ENCODE measurements at regions not wholly inside any gene's neighbourhood (a gene's known extent, or its start where the extent isn't known, plus 50 kb on each side); places are given as distances from the start of the nearest gene placed in this dataset.

DNA sequence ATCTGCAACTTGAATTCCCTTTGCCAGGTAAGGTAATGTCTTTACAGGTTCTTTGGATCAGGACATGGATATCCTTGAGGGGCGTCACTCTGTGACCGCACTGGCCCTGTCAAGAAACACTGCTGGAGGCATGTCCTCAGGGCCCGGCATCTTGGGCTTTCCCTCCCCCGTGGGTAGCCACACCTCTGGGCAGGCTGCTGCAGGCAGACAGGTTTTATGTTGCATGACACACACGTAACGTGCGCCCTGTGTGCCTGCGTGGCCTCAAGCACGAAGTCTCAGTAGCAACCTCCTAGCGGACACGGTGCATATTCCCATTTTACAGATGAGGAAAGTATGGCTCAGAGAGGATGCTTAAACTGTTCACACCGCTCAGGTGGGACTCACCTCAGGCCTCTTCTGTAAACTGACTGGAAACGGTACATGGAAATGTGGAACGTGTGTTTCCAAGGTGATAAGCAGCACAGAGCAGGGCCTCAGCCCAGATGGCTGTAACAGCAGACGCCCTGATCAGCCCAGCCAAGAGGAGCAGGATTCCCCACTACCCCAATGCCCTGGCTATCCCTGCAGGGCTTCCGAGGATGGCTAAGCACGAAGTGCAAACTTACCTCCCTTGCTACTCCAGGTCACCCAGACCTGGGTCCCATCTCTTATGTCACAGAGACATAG, 553.6 kb downstream of the TCERG1L start:
- no peak for DNase-seq

DNA sequence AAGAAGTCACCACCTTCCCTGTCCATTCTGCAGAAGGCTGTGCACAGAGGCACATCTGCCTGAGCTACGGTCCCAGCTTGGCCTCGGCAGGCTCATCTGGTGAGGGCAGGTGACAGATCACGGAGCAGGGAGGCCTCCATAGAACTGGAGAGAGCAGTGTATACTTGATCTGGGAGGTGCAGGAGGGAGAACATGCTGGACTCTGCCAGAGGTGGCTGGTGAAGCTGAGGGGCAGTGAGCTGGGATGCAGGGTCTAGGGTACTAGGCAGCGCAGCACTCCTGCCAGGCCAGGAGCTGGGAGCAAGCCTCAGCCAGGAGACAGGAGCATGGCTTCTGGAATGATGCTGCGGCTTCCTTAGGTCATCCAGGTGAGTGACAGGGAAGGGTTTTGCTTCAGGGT, 553.0 kb downstream of the TCERG1L start:
- DNase-seq, result no peak

DNA sequence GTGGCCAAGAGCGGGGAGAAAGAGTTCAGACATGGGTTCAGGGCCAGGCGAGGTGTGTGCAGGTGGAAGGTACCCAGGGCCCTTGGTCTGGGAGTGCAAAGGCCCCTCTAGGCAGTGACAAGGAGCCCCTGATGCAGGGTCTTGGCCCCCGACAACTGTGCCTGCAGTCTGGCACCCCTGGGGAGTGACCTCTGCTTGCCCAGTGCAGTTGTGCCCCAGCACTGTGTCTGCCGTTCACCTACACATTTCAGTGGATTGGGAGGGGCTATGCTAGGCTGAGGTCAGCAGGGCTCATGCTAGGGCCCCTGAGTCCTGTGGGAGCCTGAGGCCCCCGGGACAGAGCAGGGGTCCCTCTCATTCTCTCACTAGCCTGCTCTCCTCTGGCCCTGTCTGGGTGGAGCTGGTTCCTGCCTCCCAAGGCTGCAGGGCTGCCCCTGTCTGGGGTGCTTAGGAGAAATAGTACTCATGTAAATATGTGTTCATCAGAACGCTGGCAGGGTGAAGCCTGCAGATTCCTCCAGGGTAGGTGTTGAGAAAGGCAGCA, 550.4 kb downstream of the TCERG1L start:
- no peak for DNase-seq

DNA sequence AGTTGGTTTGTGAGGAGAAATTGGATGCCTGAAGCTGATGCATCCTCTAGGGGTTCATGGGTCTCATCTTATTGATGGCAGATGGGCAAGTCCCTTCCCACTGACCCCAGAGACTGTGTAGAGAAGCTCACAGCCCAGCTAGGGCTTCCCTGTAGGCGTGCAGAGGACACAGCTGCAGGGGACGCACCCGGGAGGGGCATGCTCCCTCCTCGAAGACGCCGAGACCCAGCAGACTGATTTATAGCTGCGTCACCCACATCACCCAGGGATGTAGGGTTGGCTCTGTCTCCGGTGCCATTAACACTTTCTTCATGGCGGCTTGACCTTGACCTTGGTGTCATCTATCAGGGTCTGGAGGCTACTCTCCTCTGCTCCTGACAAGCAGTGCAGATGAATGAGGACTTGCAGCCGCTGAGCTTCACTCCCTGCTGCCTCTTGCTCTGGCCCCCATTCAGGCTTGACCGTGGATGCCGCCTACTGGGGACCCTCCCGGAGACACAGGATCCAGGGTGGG, 549.7 kb downstream of the TCERG1L start:
- no peak for DNase-seq

DNA sequence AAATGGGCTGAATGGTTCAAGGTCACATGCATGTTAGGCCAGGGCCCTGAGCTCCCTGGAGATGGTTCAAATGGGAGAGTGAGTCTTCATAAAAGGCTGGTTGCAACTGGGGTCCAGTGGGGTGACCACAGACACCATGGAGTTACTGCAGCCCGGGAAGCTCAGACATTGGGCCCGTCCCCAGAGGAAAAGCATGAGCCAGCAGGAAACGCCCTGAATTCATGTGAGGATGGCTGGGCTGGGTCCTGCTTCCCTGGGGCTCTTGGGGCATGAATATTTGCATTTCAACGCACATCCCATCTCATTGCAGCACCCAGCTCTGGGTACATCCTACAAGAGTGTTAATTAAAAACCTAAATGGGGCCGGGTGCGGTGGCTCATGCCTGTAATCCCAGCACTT, 549.0 kb downstream of the TCERG1L start:
- DNase-seq, result no peak

DNA sequence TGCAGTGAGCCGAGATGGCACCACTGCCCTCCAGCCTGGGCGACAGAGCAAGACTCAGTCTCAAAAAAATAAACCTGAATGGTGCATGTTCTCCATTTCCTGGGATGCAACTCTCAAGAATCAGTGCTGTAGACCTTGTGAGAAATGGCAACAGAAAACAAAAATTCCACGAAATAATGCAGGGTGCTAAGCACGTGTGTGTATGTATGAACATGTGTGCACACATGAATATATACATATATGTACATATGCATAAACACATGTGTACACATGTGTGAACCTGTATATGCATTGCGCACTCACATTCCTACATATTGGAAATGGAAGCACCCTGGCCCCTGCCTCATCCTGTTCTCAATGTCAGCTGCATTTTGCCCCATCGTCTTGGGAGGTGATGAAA, 548.5 kb downstream of the TCERG1L start:
- no peak for DNase-seq

DNA sequence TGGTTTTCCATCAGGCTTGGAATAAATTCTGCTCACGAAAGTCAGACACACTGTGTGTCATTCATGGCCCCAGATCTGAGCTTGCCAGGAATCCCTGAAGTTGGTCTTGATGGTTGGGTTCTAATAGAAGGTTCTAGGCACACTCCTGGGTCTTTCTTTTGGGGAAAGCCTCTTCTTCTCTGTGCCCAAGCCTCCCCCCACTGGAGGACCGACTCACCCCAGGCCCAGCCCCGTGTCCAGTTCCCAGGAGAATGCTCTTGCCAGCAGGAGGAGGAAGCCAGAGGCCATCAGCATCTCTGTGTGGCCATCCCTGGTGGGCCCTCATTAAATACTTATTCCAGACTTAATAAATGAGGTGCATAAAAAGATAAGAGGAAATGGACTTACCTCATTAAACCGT, 548.0 kb downstream of the TCERG1L start:
- DNase-seq, result no peak

DNA sequence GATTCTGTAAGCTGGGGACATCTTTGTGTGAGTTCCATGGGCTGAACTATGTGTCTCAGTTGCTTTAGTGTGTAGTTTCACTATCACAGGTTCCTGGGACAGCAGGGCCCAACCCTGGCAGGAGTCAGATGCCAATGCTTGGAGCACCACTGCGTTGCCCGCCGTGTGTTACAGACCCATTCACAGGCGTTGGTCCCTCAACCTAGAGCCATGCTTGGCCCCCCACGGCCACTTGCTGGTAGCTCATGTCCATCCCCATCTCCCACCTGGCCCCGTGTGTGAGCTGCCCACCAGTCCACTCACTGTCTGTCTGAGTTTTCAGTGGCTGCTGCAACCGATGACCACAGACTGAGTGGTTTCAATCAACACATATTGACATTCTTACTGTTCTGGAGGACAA, 546.9 kb downstream of the TCERG1L start:
- DNase-seq, result no peak

DNA sequence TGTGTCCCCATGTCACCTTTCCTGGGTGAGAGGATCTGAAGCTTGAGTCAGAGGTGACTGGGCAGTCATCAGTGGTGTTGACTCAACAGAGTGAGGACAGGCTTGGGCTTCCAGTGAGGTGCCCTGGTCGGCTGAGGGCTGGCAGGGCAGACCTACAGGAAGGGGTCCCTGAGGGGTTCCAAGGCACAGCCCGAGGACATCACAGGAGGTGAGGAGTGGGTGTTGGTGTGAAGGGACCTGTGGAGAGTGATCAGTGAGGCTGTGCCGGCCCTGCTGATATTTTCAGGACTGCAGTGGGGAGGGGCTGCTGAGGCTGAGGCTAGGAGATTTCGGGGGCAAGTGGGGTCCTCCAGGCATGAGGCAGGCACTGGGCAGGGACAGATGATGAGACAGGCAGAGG, 545.5 kb downstream of the TCERG1L start:
- no peak for DNase-seq

DNA sequence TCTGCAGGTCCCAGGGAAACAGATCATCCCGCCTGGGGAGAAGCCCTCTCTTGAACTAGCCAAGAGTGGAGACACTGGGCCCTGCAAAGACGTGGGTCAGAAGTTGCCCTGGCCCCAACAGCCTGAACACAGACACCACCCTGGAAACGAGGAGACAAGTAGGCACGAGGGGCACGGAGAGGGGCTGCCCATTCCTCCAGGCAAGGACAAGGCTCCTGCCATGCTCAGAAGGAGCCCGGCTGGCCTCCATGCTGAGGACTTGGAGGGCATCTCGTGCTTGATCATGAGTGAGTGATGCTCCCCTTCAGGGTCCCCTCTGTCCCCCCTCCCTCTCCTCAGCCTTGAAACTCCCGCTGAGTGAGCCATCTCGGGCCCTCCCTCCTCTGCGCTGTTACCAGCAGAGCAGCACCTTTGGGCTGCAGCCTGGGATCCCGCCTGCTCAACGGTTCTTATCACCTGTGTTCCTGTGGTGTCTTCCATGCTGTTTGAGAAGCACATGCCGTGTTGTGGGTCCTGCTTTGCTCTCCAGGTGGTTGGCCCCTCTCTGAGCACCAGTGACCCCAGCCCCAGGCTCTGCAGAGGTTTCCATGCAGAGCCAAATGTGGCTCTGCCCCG, 544.3 kb downstream of the TCERG1L start:
- DNase-seq, result no peak

DNA sequence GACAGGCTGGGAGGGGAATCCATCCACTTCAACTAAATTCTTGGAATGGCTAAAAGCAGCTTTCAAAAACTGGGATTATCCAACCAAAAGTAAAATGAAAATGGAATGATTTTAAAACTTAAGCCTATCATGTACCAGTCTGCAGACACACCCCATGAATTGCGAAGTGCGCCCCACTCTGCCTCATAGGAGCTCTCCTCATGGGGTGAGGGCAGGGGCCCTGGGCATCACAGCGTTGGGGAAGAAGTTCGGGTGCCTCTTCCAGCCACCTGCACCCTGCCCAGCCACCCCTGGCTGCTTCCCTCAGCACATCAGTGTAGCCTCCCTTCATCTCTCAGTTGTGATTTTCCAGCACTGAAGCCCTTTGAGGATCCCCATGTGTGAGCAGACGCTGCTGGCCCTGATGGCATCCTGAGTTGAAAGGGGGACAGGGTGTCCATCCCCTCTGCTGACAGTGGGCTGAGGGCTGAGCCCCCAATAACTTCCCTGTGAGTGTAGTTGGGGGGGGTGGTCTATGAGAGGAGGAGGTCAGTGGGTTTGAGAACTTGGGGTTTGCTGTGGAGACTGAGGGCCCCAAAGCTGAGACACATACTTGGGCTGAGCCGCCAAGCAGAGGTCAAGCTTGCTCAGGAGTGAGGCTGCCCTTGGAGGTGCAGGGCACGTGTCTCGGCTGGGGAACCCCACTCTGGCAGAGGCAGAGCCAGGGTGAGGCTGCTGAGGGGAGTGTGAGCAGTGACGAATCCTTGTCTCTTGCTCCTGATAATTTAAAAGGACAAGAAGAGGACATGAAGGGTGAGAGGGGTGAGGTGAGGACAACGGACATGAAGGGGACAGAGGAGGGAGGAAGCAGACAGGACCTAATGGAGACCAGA, 542.1 kb downstream of the TCERG1L start:
- no peak for DNase-seq

DNA sequence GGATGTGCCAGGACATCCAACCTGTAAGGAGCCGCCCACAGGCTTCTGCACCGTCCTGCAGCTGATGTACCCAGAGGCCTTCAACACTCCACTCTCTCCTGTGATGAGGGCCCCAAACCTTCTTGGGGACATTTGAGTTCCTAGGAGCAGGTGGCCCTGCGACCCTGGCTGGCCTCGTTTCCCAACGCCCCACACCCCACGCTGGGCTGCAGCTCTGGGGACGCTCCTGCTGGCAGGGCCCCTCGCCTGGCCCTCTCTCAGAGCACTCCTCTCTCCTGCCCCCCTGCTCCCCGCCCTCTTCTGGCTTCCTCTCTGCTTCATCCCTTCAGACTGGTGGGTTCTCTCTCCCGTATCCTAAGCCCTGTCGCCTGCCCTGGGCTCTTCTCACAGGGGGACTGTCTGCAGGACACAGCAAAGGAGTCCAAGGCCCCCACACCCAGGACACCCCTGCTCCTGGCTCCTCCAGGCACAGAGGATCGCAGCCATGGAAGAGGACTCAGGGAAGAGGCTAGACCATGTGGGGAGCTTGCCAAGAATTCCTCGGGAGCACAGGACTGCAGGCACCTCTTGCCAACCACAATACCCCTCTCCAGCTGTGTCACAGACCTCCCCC, 541.4 kb downstream of the TCERG1L start:
- no peak for DNase-seq

DNA sequence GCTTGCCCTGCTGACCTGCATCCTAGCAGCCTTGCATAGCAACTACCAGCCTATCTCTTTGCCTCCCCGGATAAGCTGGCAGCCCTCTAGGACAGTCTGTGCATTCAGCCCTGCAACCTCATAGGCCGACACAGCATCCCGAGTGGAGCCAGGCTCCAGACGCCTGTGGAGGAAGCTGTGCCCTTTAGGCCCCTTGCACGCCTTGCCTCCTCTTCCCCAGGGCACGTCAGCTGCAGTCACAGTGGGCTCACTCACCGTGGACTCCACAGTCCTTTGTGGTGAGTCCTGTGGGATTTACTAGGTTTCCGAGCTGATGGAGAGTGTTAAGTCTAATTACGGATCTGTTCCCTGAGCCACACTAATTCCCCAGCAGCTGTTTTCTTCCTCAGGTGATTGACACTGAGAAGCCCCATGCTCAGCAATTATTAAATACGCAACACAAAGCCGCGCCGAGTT, 540.0 kb downstream of the TCERG1L start:
- DNase-seq, result no peak

DNA sequence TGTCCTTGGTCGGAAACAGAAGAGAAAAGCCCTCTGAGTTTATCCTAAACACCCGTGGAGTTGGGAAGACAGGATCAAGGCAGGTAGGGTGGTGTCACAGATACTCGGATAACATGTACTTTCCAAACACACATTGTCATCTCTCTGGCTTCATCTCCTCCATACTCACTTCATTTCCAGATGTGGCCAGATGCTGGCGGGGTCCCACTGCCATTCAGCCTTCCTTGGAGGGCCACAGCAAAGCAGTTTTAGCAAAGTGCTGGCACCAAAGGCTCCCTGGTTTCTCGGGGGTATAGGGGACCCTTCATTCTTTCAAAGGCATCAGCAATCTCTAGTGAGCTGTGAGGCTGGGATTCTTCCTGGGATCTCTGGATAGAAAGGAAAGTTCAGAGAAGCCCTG, 539.5 kb downstream of the TCERG1L start:
- DNase-seq, result no peak

DNA sequence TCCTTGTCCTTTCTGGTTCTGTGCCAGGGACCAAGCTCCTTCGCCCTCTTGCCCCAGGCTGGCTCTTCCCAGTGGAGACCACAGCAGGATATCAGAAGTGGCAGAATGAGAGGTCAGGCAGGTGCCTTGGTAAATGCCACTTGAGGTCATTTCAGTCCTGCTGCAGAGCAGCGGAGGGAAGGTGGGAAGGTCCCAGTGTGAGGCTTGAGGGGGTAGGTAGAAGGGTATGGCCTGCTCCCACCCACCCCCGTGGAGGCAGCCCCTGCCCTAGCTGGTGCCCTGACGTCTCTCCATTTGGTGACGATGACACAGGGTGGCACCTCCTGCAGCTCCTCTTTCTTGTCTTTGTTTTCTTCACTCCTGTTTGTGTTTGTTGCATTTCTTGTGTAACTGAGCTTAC, 538.8 kb downstream of the TCERG1L start:
- DNase-seq, result no peak

DNA sequence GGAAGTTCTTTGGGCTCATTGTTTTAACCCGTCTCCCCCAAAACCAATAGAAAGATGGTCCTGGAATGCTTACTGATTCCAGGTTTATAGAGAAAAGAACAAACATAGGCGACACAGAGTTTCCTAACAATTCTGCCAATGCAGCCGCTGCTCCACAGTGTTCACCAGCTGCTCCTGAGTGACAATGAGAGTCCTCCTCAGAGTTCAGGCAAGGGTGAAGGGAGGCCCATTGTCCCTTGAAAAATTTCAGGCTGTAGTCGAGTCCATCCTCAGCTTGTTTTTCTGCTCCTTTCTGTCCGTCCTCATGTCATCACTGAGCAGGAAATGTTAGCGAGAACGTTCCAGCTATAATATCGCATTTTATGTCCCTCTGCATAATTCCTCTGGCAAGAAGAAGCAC, 537.6 kb downstream of the TCERG1L start:
- DNase-seq, result no peak

DNA sequence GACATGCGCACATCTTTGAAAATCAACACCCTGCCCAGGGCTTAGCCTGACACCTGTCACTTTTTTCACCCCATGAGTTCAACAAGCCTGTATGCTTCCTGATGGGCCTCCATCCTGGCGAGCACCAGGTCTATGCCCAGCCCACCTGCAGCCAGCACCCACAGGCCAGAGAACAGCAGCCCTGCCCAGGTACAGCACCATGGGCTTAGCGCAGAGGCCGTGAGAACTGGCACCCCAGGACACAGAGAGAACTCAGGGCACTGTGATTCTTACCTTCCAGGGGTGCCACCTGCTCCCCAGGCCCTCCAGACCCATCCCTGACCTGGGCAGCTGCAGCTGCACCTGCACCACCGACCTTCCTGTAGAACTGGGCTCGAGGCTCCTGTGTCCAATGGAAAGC, 536.6 kb downstream of the TCERG1L start:
- no peak for DNase-seq

DNA sequence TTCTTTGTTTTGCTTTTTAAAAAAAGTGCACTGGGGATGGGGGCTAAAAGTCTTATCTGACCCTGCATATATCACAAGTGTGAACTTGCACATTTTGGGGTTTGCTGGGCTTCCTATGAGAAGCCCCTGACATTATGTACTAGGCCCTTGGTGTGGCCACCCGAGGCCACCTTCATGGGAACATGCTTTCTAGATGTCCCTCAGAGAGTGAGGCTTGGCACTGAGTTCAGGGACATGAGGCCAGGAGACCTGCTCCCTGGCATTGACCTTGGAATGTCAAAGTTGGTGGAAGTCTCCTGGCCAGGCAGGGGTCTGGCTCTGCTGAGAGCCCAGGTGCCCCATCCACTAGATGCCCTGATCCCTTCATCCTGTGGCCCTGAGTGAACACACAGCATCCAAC, 536.2 kb downstream of the TCERG1L start:
- DNase-seq, result no peak

DNA sequence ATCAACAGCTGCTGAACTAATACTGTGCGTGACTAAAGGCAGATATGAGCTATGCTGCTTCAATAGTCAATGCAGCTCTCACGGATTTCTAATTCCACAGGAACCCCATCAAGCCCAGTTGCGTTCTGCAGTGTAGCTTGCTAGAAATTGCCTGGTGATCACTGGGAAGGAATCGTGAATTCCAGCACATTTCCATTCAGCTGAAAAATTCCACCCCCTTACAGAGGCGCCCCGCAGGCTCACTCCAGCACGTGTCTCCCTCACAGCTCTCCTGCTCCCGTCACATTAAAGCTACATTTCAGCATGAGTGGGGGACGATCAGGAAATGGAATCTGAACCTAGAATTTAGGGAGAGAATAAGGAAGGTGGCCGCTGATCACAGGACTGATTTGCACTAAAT, 534.8 kb downstream of the TCERG1L start:
- DNase-seq, result no peak

DNA sequence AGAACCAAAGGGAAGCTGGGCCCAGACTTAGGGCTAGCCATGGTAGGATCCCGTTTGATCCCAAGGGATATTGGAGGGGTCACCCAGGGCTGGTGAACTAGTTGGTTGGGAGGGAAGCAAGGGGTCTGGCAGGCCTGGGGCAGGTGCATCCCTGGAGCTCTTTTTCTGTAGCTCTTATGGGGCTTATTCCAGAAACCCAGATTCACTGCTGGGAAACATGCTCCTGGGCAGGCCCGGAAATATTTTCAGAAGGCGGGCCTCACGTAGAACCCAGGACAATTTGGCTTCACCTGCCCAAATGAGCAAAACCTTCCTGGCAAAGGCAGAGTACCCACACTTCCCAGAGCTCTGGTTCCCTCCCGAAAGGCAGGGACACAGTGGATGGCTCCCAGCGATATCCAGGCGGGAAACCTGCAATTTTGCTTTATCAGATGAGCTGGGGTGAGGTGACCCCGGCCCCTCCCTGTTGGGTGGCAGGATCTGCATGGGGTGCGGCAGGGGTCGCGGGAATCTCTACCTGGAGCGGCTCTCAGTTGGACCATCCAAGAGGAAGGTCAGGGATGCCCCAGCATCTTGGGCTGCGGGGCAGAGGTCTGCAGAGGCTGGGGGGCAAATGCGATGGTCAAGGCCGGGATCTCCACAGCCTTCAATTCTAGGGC, 533.9 kb downstream of the TCERG1L start:
- no peak for DNase-seq

DNA sequence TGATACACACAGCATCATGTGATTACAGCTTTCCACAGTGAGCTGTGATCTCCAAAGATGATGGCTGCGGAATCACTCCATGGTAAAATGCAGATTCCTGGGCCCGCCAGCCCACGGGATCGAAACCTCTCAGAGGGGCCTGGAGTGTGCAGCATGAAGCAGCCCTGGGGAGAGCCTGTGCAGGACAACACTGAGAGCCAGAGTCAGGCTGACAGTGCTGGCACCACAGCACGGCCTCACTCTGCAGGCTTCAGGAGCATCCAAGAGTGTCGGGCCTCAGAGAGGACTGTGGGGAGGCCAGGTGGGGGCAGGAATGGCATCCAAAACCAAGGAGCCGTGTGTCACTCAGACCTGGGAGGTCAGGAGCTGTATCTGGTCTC, 533.4 kb downstream of the TCERG1L start:
- DNase-seq, result no peak

DNA sequence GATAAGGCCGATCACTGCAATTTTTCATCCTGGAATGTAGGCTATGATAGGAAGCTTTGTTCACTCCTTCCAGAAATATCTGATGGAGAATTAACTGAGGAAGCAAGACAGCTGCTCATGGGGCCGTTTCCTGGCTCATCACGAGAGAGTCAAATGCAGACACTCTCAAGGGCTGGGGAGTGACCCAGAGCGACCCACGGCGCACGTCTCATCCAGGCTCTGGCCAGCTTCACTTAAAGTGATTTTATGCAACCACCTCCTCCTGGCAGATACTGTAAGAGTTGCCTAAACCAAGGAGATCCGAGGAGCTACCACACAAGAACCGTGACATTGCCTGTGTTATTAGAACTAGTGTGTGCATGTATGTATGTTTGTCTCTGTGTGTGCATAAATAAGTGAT, 530.8 kb downstream of the TCERG1L start:
- DNase-seq, result no peak

DNA sequence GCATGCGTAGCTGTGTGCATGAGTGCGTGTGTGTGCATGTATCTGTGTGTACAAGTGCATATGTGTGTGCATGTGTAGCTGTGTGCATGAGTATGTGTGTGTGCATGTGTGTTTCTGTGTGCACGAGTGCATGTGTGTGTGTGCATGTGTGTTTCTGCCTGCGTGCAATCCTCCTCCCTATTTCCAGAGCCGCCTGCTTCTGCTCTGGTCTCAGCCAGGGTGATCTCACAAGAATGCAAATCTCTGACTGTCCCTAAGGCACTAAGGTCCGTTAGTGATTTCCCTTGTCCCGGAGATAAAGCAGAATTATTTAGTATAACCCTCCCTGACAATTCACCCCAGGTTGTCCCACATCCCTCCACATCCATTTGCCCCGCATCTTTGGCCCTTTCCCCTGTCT, 530.3 kb downstream of the TCERG1L start:
- no peak for DNase-seq

Data from Kasumi-1 (cell line).